HUES48 (cell line): ENCODE measurements at regions not wholly inside any gene's neighbourhood (a gene's known extent, or its start where the extent isn't known, plus 50 kb on each side); places are given as distances from the start of the nearest gene placed in this dataset.

Experiments
- H3K27ac ChIP-seq: one replicate; pipeline ENCODE4 v1.7.0; 2013; ENCODE audit warnings: low read depth, low read length, inconsistent platforms
- H3K27me3 ChIP-seq: 2 replicates; pipeline ENCODE4 v1.6.1; 2013; ENCODE audit warnings: mild to moderate bottlenecking, low read length; ENCODE audit not compliant: control insufficient read depth, insufficient read depth
- H3K36me3 ChIP-seq: 2 replicates; pipeline ENCODE4 v1.6.1; 2013; ENCODE audit warnings: low read length; ENCODE audit not compliant: control insufficient read depth, insufficient read depth
- H3K4me1 ChIP-seq: 2 replicates; pipeline ENCODE4 v1.6.1; 2013; ENCODE audit warnings: mild to moderate bottlenecking, low read length; ENCODE audit not compliant: control insufficient read depth, insufficient read depth
- H3K4me3 ChIP-seq: 2 replicates; pipeline ENCODE4 v1.5.1; 2013; ENCODE audit warnings: mild to moderate bottlenecking, low read depth, low read length
- H3K9ac ChIP-seq: 2 replicates; pipeline ENCODE4 v1.6.1; 2013; ENCODE audit warnings: mild to moderate bottlenecking, low read depth, low read length, moderate library complexity
- H3K9me3 ChIP-seq: 2 replicates; pipeline ENCODE4 v1.6.1; 2013; ENCODE audit warnings: low read length; ENCODE audit not compliant: control insufficient read depth, insufficient read depth

DNA sequence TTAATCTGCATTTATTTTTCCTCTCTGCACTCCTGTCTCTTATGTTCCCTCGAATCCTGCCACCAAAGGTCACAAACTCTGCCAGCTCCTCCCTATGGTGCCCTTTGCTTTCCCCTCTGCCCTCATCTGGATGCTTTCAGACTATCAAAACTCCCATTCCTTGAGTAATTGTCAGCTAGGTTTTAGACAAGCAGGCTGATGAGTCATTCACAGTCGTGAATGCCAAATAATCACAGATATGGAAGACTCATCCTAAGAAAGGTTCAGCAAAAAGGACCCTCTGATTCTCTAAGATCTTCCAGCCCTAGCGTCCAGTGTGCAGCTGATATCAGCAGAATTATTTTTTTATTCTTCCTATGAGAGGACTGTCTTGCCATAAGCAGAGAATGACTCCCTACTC, 104.5 kb upstream of the NUDT12 start:
- H3K27me3 ChIP-seq = no peaks in the 10 kb centered on the region
- no peak overlapping the region for H3K4me3 ChIP-seq
- H3K4me1 ChIP-seq = no peaks in the 10 kb centered on the region
- no peaks in the 10 kb centered on the region for H3K36me3 ChIP-seq
- peaks cover 15% of the 10 kb centered on the region for H3K9me3 ChIP-seq
- no peak overlapping the region for H3K9ac ChIP-seq
- no peak overlapping the region for H3K27ac ChIP-seq

- H3K4me1 ChIP-seq = peaks cover 4% of the 10 kb centered on the region; the same call in 1 of the 2 replicates
- no peak overlapping the region for H3K9ac ChIP-seq
- no peak overlapping the region for H3K4me3 ChIP-seq
- H3K27ac ChIP-seq = no peak overlapping the region
- H3K9me3 ChIP-seq = peaks cover 3% of the 10 kb centered on the region; the same call in 1 of the 2 replicates
- no peaks in the 10 kb centered on the region for H3K36me3 ChIP-seq
- H3K27me3 ChIP-seq = no peaks in the 10 kb centered on the region
These were observed 94.7 kb upstream of the NUDT12 start for GRCh38 chr5:103657301-103657700.

GRCh38 chr5:103648086-103648485, 85.5 kb upstream of the NUDT12 start:
- no peaks in the 10 kb centered on the region for H3K9me3 ChIP-seq
- no peak overlapping the region for H3K9ac ChIP-seq
- no peaks in the 10 kb centered on the region for H3K27me3 ChIP-seq
- H3K27ac ChIP-seq = peak overlapping the region; percentile 87
- H3K4me3 ChIP-seq = peak overlapping the region; percentile 34; the same call in 1 of the 2 replicates
- no peaks in the 10 kb centered on the region for H3K36me3 ChIP-seq
- peaks cover 48% of the 10 kb centered on the region for H3K4me1 ChIP-seq

GRCh38 chr5:103646698-103647614, 84.4 kb upstream of the NUDT12 start:
- Histone ChIP-seq H3K36me3 (no peaks in the 10 kb centered on the region), H3K9ac (no peak overlapping the region), H3K27ac (peak overlapping the region; percentile 87), H3K4me1 (peaks cover 48% of the 10 kb centered on the region), H3K27me3 (no peaks in the 10 kb centered on the region), H3K9me3 (no peaks in the 10 kb centered on the region), H3K4me3 (peak overlapping the region; percentile 34)

- H3K27me3 ChIP-seq = no peaks in the 10 kb centered on the region
- H3K4me1 ChIP-seq = peaks cover 48% of the 10 kb centered on the region
- H3K4me3 ChIP-seq = no peak overlapping the region
- no peaks in the 10 kb centered on the region for H3K36me3 ChIP-seq
- H3K9me3 ChIP-seq = no peaks in the 10 kb centered on the region
- no peak overlapping the region; the same call in 1 of the 2 replicates for H3K9ac ChIP-seq
- peak overlapping the region; percentile 87 for H3K27ac ChIP-seq
These were observed 83.2 kb upstream of the NUDT12 start for GRCh38 chr5:103645816-103646215.

GRCh38 chr5:103638979-103639378, 76.4 kb upstream of the NUDT12 start:
- Histone ChIP-seq H3K9me3 (no peaks in the 10 kb centered on the region), H3K9ac (no peak overlapping the region), H3K4me1 (no peaks in the 10 kb centered on the region; the same call in 1 of the 2 replicates), H3K4me3 (no peak overlapping the region), H3K36me3 (no peaks in the 10 kb centered on the region), H3K27ac (no peak overlapping the region), H3K27me3 (no peaks in the 10 kb centered on the region)

GRCh38 chr5:103624675-103625074, 62.1 kb upstream of the NUDT12 start:
- H3K9ac ChIP-seq = no peak overlapping the region
- no peaks in the 10 kb centered on the region for H3K36me3 ChIP-seq
- no peak overlapping the region for H3K27ac ChIP-seq
- no peaks in the 10 kb centered on the region for H3K4me1 ChIP-seq
- no peaks in the 10 kb centered on the region for H3K9me3 ChIP-seq
- H3K4me3 ChIP-seq = no peak overlapping the region
- no peaks in the 10 kb centered on the region for H3K27me3 ChIP-seq

GRCh38 chr5:103624035-103624480, 61.5 kb upstream of the NUDT12 start:
- Histone ChIP-seq H3K9ac (no peak overlapping the region), H3K27ac (no peak overlapping the region), H3K36me3 (no peaks in the 10 kb centered on the region), H3K9me3 (no peaks in the 10 kb centered on the region), H3K27me3 (no peaks in the 10 kb centered on the region), H3K4me1 (no peaks in the 10 kb centered on the region), H3K4me3 (no peak overlapping the region)

DNA sequence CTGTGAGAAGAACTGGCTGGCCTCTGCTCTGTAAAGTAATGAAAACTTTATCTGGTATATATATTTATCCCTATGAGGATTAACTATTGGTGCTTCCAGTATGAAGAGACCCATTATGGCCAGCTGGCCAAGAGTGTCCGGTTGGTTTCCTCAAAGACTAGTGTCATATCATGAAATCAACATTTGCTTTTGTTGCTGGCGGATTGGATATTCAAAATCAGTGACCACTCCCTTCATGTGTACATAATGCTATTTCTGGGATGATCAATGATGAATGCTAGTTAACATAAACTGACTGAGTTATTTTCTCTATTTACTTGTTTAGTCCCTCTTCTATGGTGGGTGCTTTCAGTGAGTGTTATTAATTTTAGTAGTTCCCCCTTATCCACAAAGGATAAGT, 60.8 kb upstream of the NUDT12 start:
- Histone ChIP-seq H3K9ac (no peak overlapping the region), H3K36me3 (no peaks in the 10 kb centered on the region), H3K27me3 (no peaks in the 10 kb centered on the region), H3K9me3 (no peaks in the 10 kb centered on the region), H3K27ac (no peak overlapping the region), H3K4me1 (no peaks in the 10 kb centered on the region), H3K4me3 (no peak overlapping the region)

DNA sequence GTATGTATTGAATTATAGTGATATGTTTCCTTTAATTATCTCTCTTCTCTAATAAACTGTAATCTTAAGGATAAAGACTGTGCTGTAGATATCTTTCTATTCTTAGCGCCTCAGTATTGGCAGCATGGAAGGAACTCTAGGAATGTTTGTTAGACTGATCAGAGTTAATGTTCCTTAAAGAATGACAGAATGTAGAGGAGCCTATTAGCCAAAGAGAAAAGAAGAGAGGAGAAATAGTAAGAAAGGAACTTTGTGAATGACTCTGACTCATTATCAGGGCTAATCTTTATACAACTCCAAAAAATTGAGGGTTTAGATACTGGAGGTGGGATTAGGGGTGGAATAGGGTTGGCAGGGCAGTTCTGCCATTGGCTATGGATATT, 59.0 kb upstream of the NUDT12 start:
- no peaks in the 10 kb centered on the region for H3K27me3 ChIP-seq
- no peak overlapping the region for H3K9ac ChIP-seq
- H3K36me3 ChIP-seq = no peaks in the 10 kb centered on the region
- no peak overlapping the region for H3K4me3 ChIP-seq
- no peak overlapping the region for H3K27ac ChIP-seq
- H3K4me1 ChIP-seq = no peaks in the 10 kb centered on the region
- no peaks in the 10 kb centered on the region for H3K9me3 ChIP-seq

- Histone ChIP-seq H3K4me1 (no peaks in the 10 kb centered on the region), H3K36me3 (no peaks in the 10 kb centered on the region), H3K27ac (no peak overlapping the region), H3K27me3 (no peaks in the 10 kb centered on the region), H3K4me3 (no peak overlapping the region), H3K9me3 (no peaks in the 10 kb centered on the region), H3K9ac (no peak overlapping the region)
These were observed 58.4 kb upstream of the NUDT12 start for GRCh38 chr5:103620851-103621547.
